Fibroblast of the conjunctiva (primary cell): ENCODE measurements at regions not wholly inside any gene's neighbourhood (a gene's known extent, or its start where the extent isn't known, plus 50 kb on each side); places are given as distances from the start of the nearest gene placed in this dataset.

ENCODE experiments used
- DNase-seq: peaks from one replicate; pipeline ENCODE4 v3.0.0-alpha.2; 2010; ENCODE audit warnings: low read depth

DNA sequence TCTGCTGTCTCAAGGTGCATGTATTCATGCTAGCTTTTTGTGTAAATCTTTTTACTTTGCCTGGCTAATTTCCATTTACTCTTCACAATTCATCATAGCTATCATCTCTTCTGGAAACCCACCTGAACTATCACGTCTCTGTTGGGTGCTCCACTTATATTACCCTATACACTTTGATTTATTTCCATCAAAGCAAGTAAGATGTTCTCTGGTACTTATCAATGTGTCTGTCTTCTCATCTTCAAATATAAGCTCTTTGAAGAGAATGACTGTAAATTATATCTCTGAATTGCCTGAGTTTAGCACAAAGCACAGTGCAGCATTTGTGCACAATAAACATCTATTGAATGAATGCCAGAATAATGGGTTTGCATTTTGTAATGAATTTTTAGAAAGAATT is 1129.7 kb downstream of the LRFN5 start:
- DNase-seq, result no peak

DNA sequence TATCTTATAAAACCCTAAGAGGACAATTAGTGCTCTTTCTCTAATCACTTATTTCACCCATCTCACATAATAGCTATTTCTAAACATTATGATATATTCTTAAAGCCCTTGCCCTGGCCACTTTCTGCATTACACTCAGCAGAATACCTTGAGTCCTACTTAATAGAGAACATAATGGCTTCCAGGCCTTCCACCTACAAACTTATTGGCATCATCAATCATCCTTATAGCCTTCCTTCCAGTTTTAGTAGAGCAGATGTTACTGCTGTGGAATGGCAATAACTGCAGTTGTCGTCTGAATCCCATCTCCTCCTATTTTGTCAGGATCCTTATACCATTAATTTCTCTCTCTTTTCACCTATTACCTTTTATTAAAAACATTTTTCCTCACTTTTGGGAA is 1127.4 kb downstream of the LRFN5 start:
- no peak for DNase-seq

DNA sequence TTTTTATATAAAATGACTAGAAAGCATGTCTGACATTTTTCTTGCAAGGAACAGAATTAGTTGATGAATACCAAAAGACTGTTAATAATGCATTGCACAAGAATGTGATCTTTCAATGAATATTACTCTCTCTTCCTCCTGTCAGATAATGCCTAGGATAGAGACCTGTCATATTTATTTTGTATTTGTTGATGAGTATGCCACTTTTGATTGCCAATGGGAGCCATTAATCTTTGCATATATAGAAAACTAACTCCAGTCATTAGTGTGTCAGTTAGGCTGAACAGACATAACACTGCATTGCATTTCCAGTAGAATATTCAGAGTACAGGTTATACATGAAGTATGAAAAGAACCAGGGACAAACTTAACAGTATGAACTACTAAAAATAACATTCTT is 1125.3 kb downstream of the LRFN5 start:
- DNase-seq, result no peak

DNA sequence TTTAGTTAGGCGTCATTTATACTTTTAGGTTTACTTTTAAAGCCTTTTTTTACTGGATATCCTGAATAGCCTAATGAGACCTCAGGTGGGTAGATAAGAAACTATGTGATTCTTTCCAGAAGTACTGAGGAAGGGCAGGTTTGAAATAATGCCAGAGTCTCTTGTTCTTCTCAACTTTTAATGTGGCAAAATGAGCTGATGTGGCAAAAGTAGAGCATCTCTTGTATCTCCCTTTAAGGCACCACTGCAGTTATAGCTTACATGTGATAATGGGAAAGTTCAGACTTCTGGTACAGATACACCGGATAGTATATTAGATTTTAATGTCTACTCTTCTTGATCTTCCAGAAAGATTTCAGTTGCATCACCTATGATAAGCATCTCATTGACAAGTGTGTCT is 1124.8 kb downstream of the LRFN5 start:
- no peak for DNase-seq

DNA sequence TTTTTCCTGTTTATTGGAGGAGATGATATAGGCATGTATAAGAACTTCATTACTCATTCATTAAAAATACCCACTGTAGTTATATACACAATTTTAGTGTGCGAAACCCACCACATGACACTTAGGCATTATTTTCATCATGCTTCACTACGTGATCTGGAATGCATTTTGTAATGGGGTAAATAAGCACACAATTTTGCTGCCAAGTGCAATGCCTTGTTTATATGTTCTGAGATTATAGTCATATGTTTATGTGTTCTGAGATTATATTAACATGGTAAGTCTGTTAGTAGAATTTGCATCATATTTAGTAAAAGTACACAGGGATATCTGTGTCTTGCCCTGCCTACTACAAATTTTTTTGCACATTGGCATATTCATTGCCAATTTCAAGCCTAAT is 1123.0 kb downstream of the LRFN5 start:
- DNase-seq, result no peak

DNA sequence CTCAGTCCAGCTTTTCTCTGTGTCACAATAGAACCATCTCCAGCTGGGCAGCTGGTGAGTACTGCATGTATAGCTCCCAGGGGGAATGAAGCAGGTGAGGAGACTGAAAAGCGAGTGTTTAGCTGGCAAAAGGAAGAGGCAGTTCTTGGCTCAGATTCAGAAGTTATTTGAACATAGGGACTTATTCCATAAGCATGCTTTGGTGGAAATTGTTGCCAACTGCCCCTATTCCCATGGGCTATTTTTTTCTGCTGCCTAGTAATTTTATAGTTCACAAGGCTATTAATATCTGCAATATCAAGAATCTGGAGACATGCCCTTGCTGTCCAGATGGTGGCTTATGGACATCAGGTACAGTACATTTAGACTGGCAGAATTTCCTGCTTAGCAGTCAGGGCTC is 1112.7 kb downstream of the LRFN5 start:
- no peak for DNase-seq

DNA sequence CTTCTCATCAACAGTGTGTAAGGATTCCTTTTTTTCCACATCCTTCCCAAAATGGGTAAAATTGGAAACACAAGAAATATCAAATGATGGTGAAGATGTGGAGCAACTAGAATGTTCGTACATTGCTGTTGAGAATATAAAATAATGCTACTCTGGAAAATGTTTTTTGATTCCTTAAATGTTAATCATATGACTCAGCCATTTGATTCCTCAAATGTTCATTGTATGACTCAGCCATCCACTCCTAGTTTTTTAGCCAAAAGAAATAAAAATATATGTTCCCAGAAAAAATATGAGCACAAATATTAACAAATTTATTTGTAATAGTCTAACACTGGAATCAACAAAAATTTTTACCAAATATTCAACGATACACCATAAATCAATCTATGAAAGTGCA is 1108.6 kb downstream of the LRFN5 start:
- no peak for DNase-seq

DNA sequence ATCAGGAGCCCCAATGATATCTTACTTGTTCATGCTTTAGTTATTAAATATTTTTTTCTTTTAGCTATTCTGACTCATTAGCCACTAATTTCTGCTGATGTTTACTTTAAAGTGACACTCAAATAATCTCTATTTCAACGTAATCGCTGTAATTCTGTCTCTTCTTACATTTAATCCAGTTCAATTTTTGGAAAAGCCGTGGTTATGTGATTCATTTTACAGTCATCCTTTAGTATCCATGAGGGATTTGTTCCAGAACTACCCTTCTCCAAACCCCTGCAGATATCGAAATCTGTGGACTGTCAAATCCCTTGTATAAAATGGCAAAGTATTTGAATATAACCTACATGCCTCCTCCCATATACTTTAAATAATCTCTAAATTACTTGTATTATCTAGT is 1103.4 kb downstream of the LRFN5 start:
- no peak for DNase-seq

DNA sequence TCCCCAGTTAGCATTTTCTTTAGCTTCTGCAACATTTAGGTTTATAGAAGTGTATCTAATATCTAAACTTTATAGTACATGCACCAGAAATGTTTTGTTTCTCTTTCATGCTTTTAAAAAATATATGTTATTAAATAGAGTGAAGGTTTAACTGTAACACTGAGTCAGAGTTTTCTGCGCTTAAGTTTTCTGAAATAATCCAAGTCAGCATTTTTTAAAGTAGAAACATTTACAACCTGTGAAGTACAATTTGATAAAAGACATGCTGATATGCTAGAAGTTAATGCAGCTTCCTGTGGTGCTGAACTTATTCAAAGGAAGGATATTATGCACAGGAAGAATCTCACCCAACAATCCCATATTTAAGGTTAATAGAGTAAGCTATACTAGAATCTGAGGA is 1096.8 kb downstream of the LRFN5 start:
- no peak for DNase-seq

DNA sequence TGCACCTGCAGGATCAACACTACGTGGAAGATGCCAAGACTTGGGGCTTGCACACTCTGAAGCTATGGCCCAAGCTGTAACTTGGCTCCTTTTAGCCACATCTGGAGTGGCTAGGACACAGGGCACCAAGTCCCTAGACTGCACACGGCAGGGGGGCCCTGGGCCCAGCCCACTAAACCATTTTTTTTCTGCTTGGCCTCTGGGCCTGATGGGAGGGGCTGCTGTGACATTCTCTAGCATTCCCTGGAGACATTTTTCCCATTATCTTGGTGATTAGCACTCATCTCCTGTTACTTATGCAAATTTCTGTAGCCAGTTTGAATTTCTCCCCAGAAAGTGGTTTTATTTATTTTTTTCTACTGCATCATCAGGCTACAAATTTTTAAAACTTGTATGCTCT is 1080.7 kb downstream of the LRFN5 start:
- no peak for DNase-seq

DNA sequence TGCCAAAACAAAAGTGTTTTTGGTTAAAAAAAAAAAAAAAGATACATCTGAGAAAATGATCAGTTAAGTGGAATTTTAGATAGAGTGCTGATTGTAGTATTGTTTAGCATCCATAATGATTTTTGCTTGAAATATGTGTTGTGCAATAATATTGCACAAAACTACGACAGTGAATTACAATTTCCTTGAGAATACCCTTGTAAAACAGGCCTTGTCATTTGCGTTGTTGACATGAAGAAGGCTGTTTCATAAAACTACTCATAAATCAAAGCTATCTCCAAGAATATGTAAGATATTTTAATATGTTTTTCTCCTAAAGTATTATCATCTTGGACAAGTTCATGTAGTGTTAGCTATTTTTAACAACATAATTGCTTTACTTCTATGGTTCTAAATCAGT is 1077.0 kb downstream of the LRFN5 start:
- DNase-seq, result no peak

DNA sequence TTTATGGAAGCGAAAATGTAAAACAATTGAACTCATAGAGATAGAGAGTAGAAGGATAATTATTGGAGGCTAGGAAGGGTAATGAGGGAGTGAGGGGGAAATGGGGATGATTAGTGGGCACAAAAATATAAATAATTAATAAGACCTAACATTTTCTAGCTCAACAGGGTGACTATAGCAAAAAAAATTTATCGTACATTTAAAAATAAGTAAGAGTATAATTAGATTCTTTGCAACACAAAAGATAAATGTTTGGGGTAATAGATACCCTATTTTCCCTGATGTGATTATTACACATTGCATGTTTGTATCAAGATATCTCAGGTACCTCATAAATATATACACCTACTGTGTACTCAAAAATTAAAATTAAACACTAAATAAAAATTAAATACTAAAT is 1070.0 kb downstream of the LRFN5 start:
- no peak for DNase-seq

DNA sequence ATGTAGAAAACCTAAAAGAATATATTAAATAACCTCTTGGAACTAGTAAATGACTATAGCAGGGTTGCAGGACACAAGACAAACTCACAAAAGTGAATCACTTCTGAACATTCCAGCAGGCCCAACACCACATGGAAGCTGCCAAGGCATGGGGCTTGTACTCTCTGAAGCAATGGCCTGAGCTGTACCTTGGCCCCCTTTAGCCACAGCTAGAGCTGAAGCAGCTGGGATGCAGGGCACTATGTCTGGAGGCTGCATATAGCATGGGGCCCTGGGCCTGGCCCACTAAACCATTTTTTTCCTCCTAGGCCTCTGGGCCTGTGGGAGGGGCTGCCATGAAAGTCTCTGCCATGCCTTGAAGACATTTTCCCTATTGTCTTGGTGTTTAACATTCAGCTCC is 1067.3 kb downstream of the LRFN5 start:
- no peak for DNase-seq

DNA sequence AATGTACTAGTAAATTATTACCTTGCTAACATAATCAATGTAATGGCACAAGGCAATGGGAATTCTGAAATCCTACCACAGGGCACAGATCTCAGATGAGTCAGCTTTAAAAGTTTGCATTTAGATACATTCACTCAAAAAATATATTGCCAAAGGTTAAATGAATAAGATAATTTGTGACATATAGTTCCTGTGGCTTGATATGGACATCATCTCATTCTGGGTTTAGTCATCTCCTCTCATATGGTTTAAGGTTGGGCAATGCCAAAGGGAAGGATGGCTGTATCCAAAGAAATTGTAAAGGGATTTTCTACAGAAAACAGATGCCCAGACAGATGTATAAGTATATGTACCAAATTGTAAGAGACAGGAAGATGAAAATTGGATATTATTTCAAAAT is 1065.0 kb downstream of the LRFN5 start:
- DNase-seq, result no peak

DNA sequence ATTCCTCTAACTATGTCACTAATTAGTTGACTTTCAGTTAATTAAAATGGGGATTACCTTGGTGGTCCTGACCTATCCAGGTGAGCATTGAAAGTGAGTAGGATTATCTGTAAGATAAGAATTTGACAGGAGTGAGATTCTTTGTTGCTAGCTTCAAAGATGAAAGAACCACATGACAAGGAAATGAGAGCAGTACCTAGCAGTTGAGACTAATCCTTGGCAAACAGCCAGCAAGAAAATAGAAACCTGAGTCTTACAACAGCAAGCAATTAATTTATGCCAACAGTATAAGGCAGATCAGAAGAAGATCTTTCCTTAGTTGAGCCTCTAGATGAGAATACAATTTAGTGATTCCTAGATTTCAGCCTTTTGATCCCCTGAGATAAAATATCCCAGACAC is 1058.4 kb downstream of the LRFN5 start:
- no peak for DNase-seq

DNA sequence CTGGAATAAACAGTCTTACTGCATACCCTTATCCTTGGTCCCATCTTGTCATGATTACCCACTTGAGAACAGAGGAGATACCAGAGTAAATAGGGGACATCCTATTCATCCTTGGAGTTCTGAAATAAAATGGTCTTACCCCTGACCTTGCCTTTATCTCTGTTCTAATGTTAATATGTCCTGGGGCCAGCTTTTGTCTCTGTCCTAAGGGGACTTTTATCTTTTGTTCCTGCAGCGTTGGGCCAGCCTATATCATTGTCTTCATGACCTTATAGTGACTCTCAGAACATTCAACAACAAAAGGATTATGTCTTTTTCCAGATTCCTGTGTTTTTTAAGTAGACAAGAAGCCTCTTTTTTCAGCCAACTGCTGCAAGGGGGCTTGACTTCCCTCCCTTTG is 1057.5 kb downstream of the LRFN5 start:
- DNase-seq, result no peak

DNA sequence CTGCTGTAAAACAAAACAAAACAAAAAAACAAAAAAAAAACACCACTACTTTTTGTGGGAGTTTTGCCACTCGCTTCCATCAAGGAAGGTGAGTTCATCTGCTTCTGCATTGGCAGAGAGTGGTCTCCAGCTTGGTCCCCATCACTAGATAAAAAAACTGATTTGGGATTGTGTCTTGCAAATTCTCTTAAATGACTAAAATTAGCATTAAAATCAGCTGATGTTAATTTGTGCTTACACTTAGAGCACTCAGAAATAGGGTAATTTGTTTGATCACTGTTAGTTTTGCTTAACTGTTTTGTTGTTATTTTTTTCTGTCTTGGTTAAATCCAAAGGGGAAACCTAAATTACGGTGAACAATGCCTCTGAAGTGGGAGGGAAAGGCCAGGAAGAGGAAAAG is 1048.0 kb downstream of the LRFN5 start:
- no peak for DNase-seq

DNA sequence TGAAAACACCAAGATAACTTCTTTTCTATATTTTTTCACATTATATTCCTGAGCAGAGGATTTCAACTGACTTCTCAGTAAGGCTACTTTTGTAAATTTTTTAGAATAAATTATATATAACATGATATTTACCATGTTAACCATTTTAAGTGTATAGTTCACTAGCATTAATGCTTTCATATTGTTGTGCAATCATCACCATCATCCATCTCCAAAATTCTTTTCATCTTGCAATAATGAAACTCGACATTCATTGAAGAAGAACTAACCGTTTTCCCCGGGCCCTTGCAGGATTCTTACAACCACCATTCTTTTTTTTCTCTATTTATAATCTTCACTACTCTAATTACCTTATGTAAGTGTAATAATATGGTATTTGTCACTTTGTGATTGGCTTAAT is 1036.1 kb downstream of the LRFN5 start:
- no peak for DNase-seq

DNA sequence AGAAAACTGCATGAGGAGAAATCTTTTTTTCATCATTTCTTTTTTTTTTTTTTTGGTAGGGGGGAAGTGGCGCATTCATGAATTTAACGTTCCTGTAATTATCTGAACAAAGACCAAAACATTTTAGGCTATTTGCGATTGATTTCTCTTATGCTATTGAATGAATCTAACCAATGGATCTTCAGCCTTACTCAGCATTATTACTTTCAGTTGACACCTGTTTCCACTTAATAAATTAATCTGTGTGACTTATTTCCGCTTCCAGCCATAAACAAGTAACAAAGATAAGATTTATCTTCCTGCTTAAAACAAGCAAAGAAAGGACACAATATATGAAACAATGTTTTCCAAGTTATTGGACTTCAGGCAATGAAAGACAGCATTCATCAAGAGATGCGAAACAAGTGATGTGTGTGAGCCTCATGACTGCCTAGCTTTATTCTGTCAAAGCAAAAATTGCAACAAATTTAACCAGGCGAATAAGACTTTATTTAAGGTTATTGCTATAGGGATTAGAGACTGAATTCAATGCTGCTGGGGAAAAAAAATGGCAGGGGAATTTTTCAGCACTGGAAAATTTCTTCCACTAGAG is 1026.9 kb downstream of the LRFN5 start:
- DNase-seq, result no peak

DNA sequence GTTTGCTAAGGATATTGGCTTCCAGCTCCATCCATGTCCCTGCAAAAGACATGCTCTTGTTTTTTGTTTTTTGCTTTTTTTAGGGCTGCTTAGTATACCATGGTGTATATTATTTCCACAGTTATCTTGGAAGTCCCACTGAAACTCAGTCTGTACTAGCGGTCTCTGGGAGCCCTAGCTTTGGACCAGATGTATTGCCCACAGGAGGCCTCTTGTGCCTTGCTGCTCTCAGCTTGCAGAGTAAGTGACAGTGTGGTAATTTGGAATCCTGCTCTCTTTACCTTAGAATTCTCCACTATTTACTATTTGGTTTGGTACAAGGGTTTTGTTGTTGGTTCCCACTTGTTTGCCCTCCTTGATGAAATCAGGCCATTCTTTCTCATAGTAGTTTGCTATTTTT is 1022.9 kb downstream of the LRFN5 start:
- no peak for DNase-seq

DNA sequence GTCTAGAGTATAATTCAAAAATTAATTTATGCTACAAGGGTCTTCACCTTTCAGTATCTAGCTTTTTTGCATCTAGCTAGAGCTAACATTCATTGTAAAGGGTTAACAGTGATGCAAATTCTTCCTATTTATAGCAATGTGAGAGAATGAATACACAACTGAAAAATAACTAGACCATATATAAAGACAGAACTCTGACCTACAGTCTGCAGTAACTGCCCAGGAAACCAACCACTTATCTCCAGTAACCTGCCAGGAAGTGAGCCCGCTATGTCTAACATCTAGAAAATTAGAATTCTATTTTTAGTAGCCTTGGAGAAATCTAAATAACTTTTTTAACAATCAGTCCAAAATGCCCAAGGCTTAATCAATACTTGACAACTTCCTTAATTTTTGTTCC is 1021.9 kb downstream of the LRFN5 start:
- DNase-seq, result no peak

DNA sequence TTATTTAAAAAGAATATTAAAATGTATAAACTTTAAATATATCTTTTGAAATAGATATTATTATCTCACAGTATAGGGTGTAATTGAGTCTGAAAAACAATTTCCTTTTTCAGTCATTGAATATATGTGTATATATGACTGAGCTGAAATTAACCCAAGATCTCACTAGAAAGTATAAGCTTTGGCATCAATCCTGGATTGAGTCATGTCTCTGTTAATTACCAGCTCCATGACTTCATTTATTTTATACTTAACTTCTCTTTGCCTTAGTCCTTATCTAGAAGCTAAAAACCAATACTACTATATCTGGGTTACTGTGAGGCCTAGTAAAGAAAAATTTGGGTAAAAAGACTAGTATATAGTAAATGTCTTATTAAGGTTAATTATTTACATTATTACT is 1020.3 kb downstream of the LRFN5 start:
- DNase-seq, result no peak

DNA sequence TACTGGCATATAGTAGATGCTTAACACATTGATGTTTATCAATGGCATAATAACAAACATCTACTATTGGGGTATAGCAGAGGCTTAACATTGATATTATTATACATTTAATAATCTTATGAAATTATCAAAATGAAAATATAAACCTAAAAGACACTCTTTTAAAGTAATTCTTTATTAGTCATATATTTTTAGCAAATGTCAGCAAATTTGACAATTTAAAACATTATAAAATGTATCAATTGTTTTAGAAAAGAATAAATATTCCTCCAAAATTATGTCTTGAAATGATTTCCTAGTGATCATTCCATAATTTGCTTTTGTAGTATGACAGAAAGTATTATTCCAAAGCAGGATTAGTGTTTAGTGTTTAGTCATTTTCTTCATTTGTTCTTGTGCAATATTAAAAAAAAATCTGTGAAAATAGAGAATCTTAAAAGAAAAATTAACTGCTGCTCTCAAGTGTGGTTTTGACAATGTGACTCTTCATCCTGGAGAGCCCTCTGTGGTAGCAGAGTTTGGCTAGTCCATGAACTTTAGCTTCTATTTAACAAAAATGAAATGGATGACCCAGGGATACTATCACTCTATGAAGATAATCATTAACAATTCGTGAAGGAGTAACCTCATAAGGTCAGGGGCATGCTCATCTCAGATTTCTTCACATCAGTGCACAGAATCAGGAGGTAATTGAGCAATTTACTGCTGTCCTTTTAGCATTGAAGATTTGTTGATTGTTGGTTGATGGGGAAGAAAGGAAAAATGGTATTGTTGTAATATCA is 1018.5 kb downstream of the LRFN5 start:
- DNase-seq, result no peak

DNA sequence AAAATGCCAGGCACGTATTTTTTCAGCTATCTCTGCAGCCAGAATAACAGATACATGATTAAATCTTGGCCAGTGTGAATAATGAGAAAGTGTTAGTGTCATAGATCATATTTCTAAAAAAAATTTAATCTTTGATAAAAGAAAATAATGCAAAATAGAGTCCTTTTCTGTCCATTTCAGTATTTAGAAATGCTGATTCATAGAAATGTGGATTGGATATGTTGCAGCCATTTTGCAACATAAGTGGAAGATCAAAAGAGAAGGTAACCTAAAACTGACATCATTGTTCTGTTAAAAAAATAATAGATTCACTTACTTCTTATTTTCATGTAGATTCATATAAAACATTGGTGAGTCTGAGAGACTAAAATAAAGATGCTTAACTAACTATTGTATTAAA is 1010.3 kb downstream of the LRFN5 start:
- no peak for DNase-seq
